ENCODE measurements at regions not wholly inside any gene's neighbourhood (a gene's known extent, or its start where the extent isn't known, plus 50 kb on each side); places are given as distances from the start of the nearest gene placed in this dataset.

- H2AFZ ChIP-seq (ENCODE audit: low read length) = no peak overlapping the region
- DNase-seq (ENCODE audit: low spot score) (no peak), ATAC-seq (no peak), FAIRE-seq (no peak)
- H3K9ac ChIP-seq (ENCODE audit: insufficient read depth, low read depth, low read length) = no peak overlapping the region
- no peaks in the 10 kb centered on the region for H3K79me2 ChIP-seq (ENCODE audit: insufficient read depth, low read length)
- no peaks in the 10 kb centered on the region for H3K36me3 ChIP-seq (replicated peaks in 1 of 2; ENCODE audit: control insufficient read depth in 1 of 2, insufficient read depth in 2 of 2, low read length in 2 of 2)
- no TSS peak for BruUV-seq (replicated peaks)
- H3K27ac ChIP-seq (ENCODE audit: extremely low read length, insufficient read depth, low read length) = no peak overlapping the region
- H3K4me2 ChIP-seq (ENCODE audit: low read depth, low read length) = no peak overlapping the region
- ChIA-PET CTCF (ENCODE audit: low intra/inter-chr PET ratio, low total read pairs) (no interaction called here), POLR2A (no interaction called here)
- 58% methylated on average over 7 of the region's 7 CpGs for WGBS (ENCODE audit: low lambda C conversion rate)
- H4K20me1 ChIP-seq (ENCODE audit: insufficient read depth, low read length) = no peaks in the 10 kb centered on the region
- no peaks in the 10 kb centered on the region for H3K9me3 ChIP-seq (ENCODE audit: low read length)
- TF ChIP-seq ZNF446 (CRISPR knock-in tag; IDR thresholded peaks at IDR 0.05) (no peak), TIGD3 (CRISPR knock-in tag; IDR thresholded peaks at IDR 0.05; ENCODE audit: borderline replicate concordance) (no peak), YEATS2 (CRISPR knock-in tag; IDR thresholded peaks at IDR 0.05; ENCODE audit: borderline replicate concordance) (no peak), ZBTB43 (CRISPR knock-in tag; conservative IDR thresholded peaks at IDR 0.05) (no peak)
- no peak overlapping the region for H3K4me3 ChIP-seq (replicated peaks in 1 of 3; ENCODE audit: insufficient read depth in 1 of 3, low read depth in 2 of 3, low read length in 3 of 3)
- intact Hi-C loops (cut with micrococcal nuclease; ENCODE audit: unreplicated experiment) = no loop called here
- 0 out of 5 replicates have a peak, but pooled peaks cover 0 to 3% of the 10 kb centered on the region in 2 experiments for H3K27me3 ChIP-seq (ENCODE audit: control insufficient read depth in 1 of 2, insufficient read depth in 2 of 2, low read length in 2 of 2)
- peaks cover 10% of the 10 kb centered on the region for H3K4me1 ChIP-seq (ENCODE audit: insufficient read depth, low read length)
- in situ Hi-C loops (cut with HindIII; ENCODE audit: extremely low pct_ligation_motif_present, low pct_unique_long_range_greater_than_20kb) = no loop called here
Measured at GRCh38 chr13:44787617-44788016, 201.7 kb downstream of the NUFIP1 start.

GRCh38 chr13:44786756-44787155 lies 202.5 kb downstream of the NUFIP1 start:
- no peak for DNase-seq (ENCODE audit: low spot score)
- Histone ChIP-seq H3K4me1 (ENCODE audit: insufficient read depth, low read length) (peaks cover 10% of the 10 kb centered on the region), H3K4me2 (ENCODE audit: low read depth, low read length) (no peak overlapping the region), H2AFZ (ENCODE audit: low read length) (no peak overlapping the region), H4K20me1 (ENCODE audit: insufficient read depth, low read length) (no peaks in the 10 kb centered on the region), H3K4me3 (replicated peaks in 1 of 3; ENCODE audit: insufficient read depth in 1 of 3, low read depth in 2 of 3, low read length in 3 of 3) (no peak overlapping the region), H3K79me2 (ENCODE audit: insufficient read depth, low read length) (no peaks in the 10 kb centered on the region), H3K27ac (ENCODE audit: extremely low read length, insufficient read depth, low read length) (no peak overlapping the region), H3K9ac (ENCODE audit: insufficient read depth, low read depth, low read length) (no peak overlapping the region), H3K36me3 (replicated peaks in 1 of 2; ENCODE audit: control insufficient read depth in 1 of 2, insufficient read depth in 2 of 2, low read length in 2 of 2) (no peaks in the 10 kb centered on the region), H3K27me3 (ENCODE audit: control insufficient read depth in 1 of 2, insufficient read depth in 2 of 2, low read length in 2 of 2) (0 out of 5 replicates have a peak, but pooled peaks cover 0 to 3% of the 10 kb centered on the region in 2 experiments), H3K9me3 (ENCODE audit: low read length) (no peaks in the 10 kb centered on the region)
- FAIRE-seq = no peak
- TF ChIP-seq GRHL1 (CRISPR knock-in tag; conservative IDR thresholded peaks at IDR 0.05) (no peak), ZNF766 (CRISPR knock-in tag; IDR thresholded peaks at IDR 0.05; ENCODE audit: borderline replicate concordance) (no peak), CREBL2 (CRISPR knock-in tag; IDR thresholded peaks at IDR 0.05; ENCODE audit: borderline replicate concordance) (no peak), SRSF9 (IDR thresholded peaks at IDR 0.05; ENCODE audit: borderline replicate concordance, insufficient read depth, low read depth, low read length, poor library complexity, severe bottlenecking) (no peak)
- 51% methylated on average over 3 of the region's 3 CpGs for WGBS (ENCODE audit: low lambda C conversion rate)
- in situ Hi-C loops (cut with HindIII; ENCODE audit: extremely low pct_ligation_motif_present, low pct_unique_long_range_greater_than_20kb) = no loop called here
- intact Hi-C loops (cut with micrococcal nuclease; ENCODE audit: unreplicated experiment) = no loop called here
- ATAC-seq = no peak
- BruUV-seq (replicated peaks) = no TSS peak
- POLR2A ChIA-PET = no interaction called here
- CTCF ChIA-PET (ENCODE audit: low intra/inter-chr PET ratio, low total read pairs) = no interaction called here
